ENCODE measurements at regions not wholly inside any gene's neighbourhood (a gene's known extent, or its start where the extent isn't known, plus 50 kb on each side); places are given as distances from the start of the nearest gene placed in this dataset.

DNA sequence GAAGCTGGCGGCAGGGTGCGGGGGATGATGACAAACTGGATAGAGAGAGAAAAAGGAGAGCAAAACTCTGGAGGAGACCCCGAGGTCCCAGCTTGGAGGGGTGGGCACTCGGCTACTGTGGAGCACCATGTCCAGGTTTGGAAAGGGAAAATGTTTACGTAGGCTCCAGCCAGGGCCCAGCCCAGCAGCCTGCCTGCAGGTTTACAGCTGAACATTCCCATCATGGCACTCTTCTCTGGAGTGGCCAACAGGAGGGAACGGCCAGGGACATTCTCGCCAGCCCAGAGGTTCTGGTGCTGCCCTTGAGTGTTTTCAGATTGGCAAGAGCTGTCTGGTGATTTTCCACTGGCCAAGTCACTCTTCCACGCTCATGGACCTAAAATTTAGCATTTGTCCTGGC is 262.9 kb upstream of the TCF4 start:
- no peak overlapping the region for H3K9ac ChIP-seq (ENCODE audit: low read length)
- no peaks in the 10 kb centered on the region for H3K27me3 ChIP-seq (replicated peaks; ENCODE audit: control insufficient read depth, insufficient read depth, low read length)
- H3K9me3 ChIP-seq (ENCODE audit: control insufficient read depth, low read length) = no peaks in the 10 kb centered on the region
- no peaks in the 10 kb centered on the region for H3K36me3 ChIP-seq (ENCODE audit: control insufficient read depth, insufficient read depth, low read length, severe bottlenecking)
- H3K4me3 ChIP-seq (ENCODE audit: low read length) = no peak overlapping the region
- H3K4me1 ChIP-seq (ENCODE audit: control insufficient read depth, insufficient read depth, low read length) = no peaks in the 10 kb centered on the region
- DNase-seq (ENCODE audit: low read depth) = no peak

GRCh38 chr18:55849391-55849790 is 261.4 kb upstream of the TCF4 start:
- Histone ChIP-seq H3K36me3 (ENCODE audit: control insufficient read depth, insufficient read depth, low read length, severe bottlenecking) (no peaks in the 10 kb centered on the region), H3K4me3 (ENCODE audit: low read length) (no peak overlapping the region)
- no peak for DNase-seq (ENCODE audit: low read depth)

DNA sequence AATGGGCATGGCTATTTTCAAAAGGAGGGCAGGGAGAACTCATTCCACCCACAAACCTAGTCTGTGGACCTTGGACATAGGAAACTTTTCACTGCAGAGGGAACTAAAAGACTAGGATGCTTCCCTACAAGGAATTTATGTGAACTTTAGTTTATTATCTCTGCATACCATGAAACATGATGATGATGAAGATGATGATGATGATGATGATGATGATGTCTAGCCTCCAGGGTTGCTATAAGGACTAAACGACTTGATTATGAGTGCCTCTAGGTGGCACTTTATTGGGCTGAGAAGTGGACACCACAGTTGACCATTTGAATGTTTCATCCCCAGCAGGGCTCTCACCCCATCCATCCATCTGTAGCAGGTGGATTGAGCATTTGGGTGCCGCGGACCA is 260.0 kb upstream of the TCF4 start:
- no peak for DNase-seq (ENCODE audit: low read depth)
- Histone ChIP-seq H3K9ac (ENCODE audit: low read length) (no peak overlapping the region), H3K36me3 (ENCODE audit: control insufficient read depth, insufficient read depth, low read length, severe bottlenecking) (no peaks in the 10 kb centered on the region), H3K9me3 (ENCODE audit: control insufficient read depth, low read length) (no peaks in the 10 kb centered on the region), H3K4me3 (ENCODE audit: low read length) (no peak overlapping the region), H3K27me3 (replicated peaks; ENCODE audit: control insufficient read depth, insufficient read depth, low read length) (no peaks in the 10 kb centered on the region), H3K4me1 (ENCODE audit: control insufficient read depth, insufficient read depth, low read length) (no peaks in the 10 kb centered on the region)

More at GRCh38 chr18:55849391-55849790, 261.4 kb upstream of the TCF4 start:
- Histone ChIP-seq H3K9me3 (ENCODE audit: control insufficient read depth, low read length) (no peaks in the 10 kb centered on the region), H3K4me1 (ENCODE audit: control insufficient read depth, insufficient read depth, low read length) (no peaks in the 10 kb centered on the region), H3K9ac (ENCODE audit: low read length) (no peak overlapping the region), H3K27me3 (replicated peaks; ENCODE audit: control insufficient read depth, insufficient read depth, low read length) (no peaks in the 10 kb centered on the region)

- H3K36me3 ChIP-seq (ENCODE audit: control insufficient read depth, insufficient read depth, low read length, severe bottlenecking) = no peaks in the 10 kb centered on the region
- DNase-seq (ENCODE audit: low read depth) = no peak
- peaks cover 5% of the 10 kb centered on the region for H3K9me3 ChIP-seq (ENCODE audit: control insufficient read depth, low read length)
- H3K4me3 ChIP-seq (ENCODE audit: low read length) = no peak overlapping the region
- H3K9ac ChIP-seq (ENCODE audit: low read length) = no peak overlapping the region
- no peaks in the 10 kb centered on the region for H3K27me3 ChIP-seq (replicated peaks; ENCODE audit: control insufficient read depth, insufficient read depth, low read length)
- H3K4me1 ChIP-seq (ENCODE audit: control insufficient read depth, insufficient read depth, low read length) = no peaks in the 10 kb centered on the region
Observed at GRCh38 chr18:55845221-55845620, 257.2 kb upstream of the TCF4 start.

DNA sequence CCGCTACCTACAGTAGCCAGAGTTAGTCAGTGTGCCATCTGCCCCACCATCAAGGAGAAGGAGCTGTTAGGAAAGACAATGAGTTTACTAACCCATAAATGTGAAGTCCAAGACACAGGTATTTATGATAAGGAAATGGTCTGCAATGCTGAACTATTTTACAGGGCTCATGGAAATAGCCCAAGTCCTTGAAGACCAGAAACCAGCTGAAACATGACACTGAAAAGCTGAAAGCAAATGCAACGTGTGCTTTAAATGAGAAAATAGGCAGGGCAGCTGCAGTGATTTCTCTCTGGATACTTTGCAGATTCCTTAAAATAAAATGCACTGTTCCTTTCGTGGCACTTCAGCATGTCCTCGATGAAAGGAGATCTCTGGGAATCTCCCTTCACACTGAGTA is 256.4 kb upstream of the TCF4 start:
- H3K4me3 ChIP-seq (ENCODE audit: low read length) = no peak overlapping the region
- no peaks in the 10 kb centered on the region for H3K36me3 ChIP-seq (ENCODE audit: control insufficient read depth, insufficient read depth, low read length, severe bottlenecking)
- H3K9ac ChIP-seq (ENCODE audit: low read length) = no peak overlapping the region
- H3K27me3 ChIP-seq (replicated peaks; ENCODE audit: control insufficient read depth, insufficient read depth, low read length) = no peaks in the 10 kb centered on the region
- DNase-seq (ENCODE audit: low read depth) = peak; percentile 42
- peaks cover 5% of the 10 kb centered on the region for H3K4me1 ChIP-seq (ENCODE audit: control insufficient read depth, insufficient read depth, low read length)
- peaks cover 5% of the 10 kb centered on the region for H3K9me3 ChIP-seq (ENCODE audit: control insufficient read depth, low read length)

- H3K4me3 ChIP-seq (ENCODE audit: low read length) = no peak overlapping the region
- H3K27me3 ChIP-seq (replicated peaks; ENCODE audit: control insufficient read depth, insufficient read depth, low read length) = no peaks in the 10 kb centered on the region
- no peak overlapping the region for H3K9ac ChIP-seq (ENCODE audit: low read length)
- peaks cover 19% of the 10 kb centered on the region for H3K9me3 ChIP-seq (ENCODE audit: control insufficient read depth, low read length)
- peaks cover 15% of the 10 kb centered on the region for H3K4me1 ChIP-seq (ENCODE audit: control insufficient read depth, insufficient read depth, low read length)
- no peaks in the 10 kb centered on the region for H3K36me3 ChIP-seq (ENCODE audit: control insufficient read depth, insufficient read depth, low read length, severe bottlenecking)
- no peak for DNase-seq (ENCODE audit: low read depth)
Observed at GRCh38 chr18:55841314-55841713, 253.3 kb upstream of the TCF4 start.

GRCh38 chr18:55840601-55841170 is 252.7 kb upstream of the TCF4 start:
- Histone ChIP-seq H3K36me3 (ENCODE audit: control insufficient read depth, insufficient read depth, low read length, severe bottlenecking) (no peaks in the 10 kb centered on the region), H3K27me3 (replicated peaks; ENCODE audit: control insufficient read depth, insufficient read depth, low read length) (no peaks in the 10 kb centered on the region), H3K9me3 (ENCODE audit: control insufficient read depth, low read length) (peaks cover 21% of the 10 kb centered on the region), H3K9ac (ENCODE audit: low read length) (no peak overlapping the region), H3K4me3 (ENCODE audit: low read length) (no peak overlapping the region), H3K4me1 (ENCODE audit: control insufficient read depth, insufficient read depth, low read length) (peaks cover 15% of the 10 kb centered on the region)
- no peak for DNase-seq (ENCODE audit: low read depth)

- Histone ChIP-seq H3K36me3 (ENCODE audit: control insufficient read depth, insufficient read depth, low read length, severe bottlenecking) (no peaks in the 10 kb centered on the region), H3K4me3 (ENCODE audit: low read length) (peak overlapping the region; percentile 38), H3K9me3 (ENCODE audit: control insufficient read depth, low read length) (peaks cover 21% of the 10 kb centered on the region), H3K9ac (ENCODE audit: low read length) (no peak overlapping the region), H3K27me3 (replicated peaks; ENCODE audit: control insufficient read depth, insufficient read depth, low read length) (no peaks in the 10 kb centered on the region), H3K4me1 (ENCODE audit: control insufficient read depth, insufficient read depth, low read length) (peaks cover 15% of the 10 kb centered on the region)
- DNase-seq (ENCODE audit: low read depth) = peak; percentile 25
Observed at GRCh38 chr18:55839343-55839742, 251.4 kb upstream of the TCF4 start.

DNA sequence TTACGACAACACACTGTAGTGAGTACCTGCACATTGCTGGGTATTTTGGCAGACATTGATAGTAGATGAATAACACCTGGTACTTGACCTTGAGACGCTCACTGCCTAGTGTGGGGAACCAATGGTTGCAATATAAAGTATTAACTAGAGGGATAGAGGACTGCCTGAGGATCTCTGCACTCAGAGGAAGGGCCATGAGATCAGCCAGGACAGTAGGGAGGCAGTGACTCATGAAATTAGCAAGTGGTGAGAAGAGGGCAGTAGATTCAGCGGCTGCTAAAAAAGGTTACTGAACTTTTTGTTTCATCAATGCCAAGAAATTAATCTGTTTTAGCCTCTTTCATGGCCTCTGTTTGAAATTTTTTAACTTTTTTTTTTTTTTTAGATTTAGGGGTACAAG is 250.8 kb upstream of the TCF4 start:
- Histone ChIP-seq H3K4me1 (ENCODE audit: control insufficient read depth, insufficient read depth, low read length) (peaks cover 17% of the 10 kb centered on the region), H3K36me3 (ENCODE audit: control insufficient read depth, insufficient read depth, low read length, severe bottlenecking) (no peaks in the 10 kb centered on the region), H3K27me3 (replicated peaks; ENCODE audit: control insufficient read depth, insufficient read depth, low read length) (no peaks in the 10 kb centered on the region), H3K4me3 (ENCODE audit: low read length) (peak overlapping the region; percentile 38), H3K9me3 (ENCODE audit: control insufficient read depth, low read length) (peaks cover 21% of the 10 kb centered on the region), H3K9ac (ENCODE audit: low read length) (no peak overlapping the region)
- no peak for DNase-seq (ENCODE audit: low read depth)

GRCh38 chr18:55838319-55838718 is 250.3 kb upstream of the TCF4 start:
- Histone ChIP-seq H3K9ac (ENCODE audit: low read length) (no peak overlapping the region), H3K27me3 (replicated peaks; ENCODE audit: control insufficient read depth, insufficient read depth, low read length) (no peaks in the 10 kb centered on the region), H3K4me1 (ENCODE audit: control insufficient read depth, insufficient read depth, low read length) (peaks cover 20% of the 10 kb centered on the region), H3K36me3 (ENCODE audit: control insufficient read depth, insufficient read depth, low read length, severe bottlenecking) (no peaks in the 10 kb centered on the region), H3K9me3 (ENCODE audit: control insufficient read depth, low read length) (peaks cover 21% of the 10 kb centered on the region), H3K4me3 (ENCODE audit: low read length) (no peak overlapping the region)
- no peak for DNase-seq (ENCODE audit: low read depth)

- DNase-seq (ENCODE audit: low read depth) = peak; percentile 93
- H3K9ac ChIP-seq (ENCODE audit: low read length) = no peak overlapping the region
- no peak overlapping the region for H3K4me3 ChIP-seq (ENCODE audit: low read length)
- no peaks in the 10 kb centered on the region for H3K27me3 ChIP-seq (replicated peaks; ENCODE audit: control insufficient read depth, insufficient read depth, low read length)
- H3K36me3 ChIP-seq (ENCODE audit: control insufficient read depth, insufficient read depth, low read length, severe bottlenecking) = no peaks in the 10 kb centered on the region
- peaks cover 15% of the 10 kb centered on the region for H3K9me3 ChIP-seq (ENCODE audit: control insufficient read depth, low read length)
- H3K4me1 ChIP-seq (ENCODE audit: control insufficient read depth, insufficient read depth, low read length) = peaks cover 16% of the 10 kb centered on the region
Observed at GRCh38 chr18:55833543-55833942, 245.6 kb upstream of the TCF4 start.

GRCh38 chr18:55830544-55830943 is 242.6 kb upstream of the TCF4 start:
- Histone ChIP-seq H3K9me3 (ENCODE audit: control insufficient read depth, low read length) (no peaks in the 10 kb centered on the region), H3K4me3 (ENCODE audit: low read length) (no peak overlapping the region)

More at GRCh38 chr18:55830544-55830943, 242.6 kb upstream of the TCF4 start:
- no peaks in the 10 kb centered on the region for H3K27me3 ChIP-seq (replicated peaks; ENCODE audit: control insufficient read depth, insufficient read depth, low read length)
- DNase-seq (ENCODE audit: low read depth) = no peak
- no peaks in the 10 kb centered on the region for H3K36me3 ChIP-seq (ENCODE audit: control insufficient read depth, insufficient read depth, low read length, severe bottlenecking)
- H3K4me1 ChIP-seq (ENCODE audit: control insufficient read depth, insufficient read depth, low read length) = peaks cover 13% of the 10 kb centered on the region
- no peak overlapping the region for H3K9ac ChIP-seq (ENCODE audit: low read length)

All from adipocyte (in vitro differentiated cells).